WTC11 (cell line): ENCODE measurements at regions not wholly inside any gene's neighbourhood (a gene's known extent, or its start where the extent isn't known, plus 50 kb on each side); places are given as distances from the start of the nearest gene placed in this dataset.
A peak's percentile ranks its signal among the peaks of the same experiment; 100 is the strongest.

Experiments used
- ATAC-seq: fragments of 200-7000 bp; cut with Tn5 transposase; 2 replicates; pipeline ENCODE4 v1.10.0; 2021; ENCODE audit warnings: mild to moderate bottlenecking, moderate library complexity
- CTCF ChIA-PET: fragments of 300-600 bp; sonication (Branson Sonifier 250); formaldehyde crosslinking; loops from one replicate; lab custom pipeline; 2021; ENCODE audit warnings: antibody characterized with exemption; lab: Charles Lee
- POLR2A ChIA-PET: fragments of 350-600 bp; sonication (Branson Sonifier 250); formaldehyde crosslinking; loops from one replicate; lab custom pipeline; 2021; ENCODE audit warnings: antibody characterized with exemption; lab: Charles Lee
- DNase-seq: peaks from one replicate; pipeline ENCODE4 v3.0.0; 2021; ENCODE audit warnings: low spot score
- H3K27ac Mint-ChIP-seq: 2 replicates; pipeline ENCODE4 v1.8.0; 2021; ENCODE audit warnings: mixed read lengths
- H3K27me3 Mint-ChIP-seq: 2 replicates; pipeline ENCODE4 v1.8.0; 2021; ENCODE audit warnings: low read depth, mild to moderate bottlenecking, moderate library complexity, mixed read lengths
- H3K36me3 Mint-ChIP-seq: 2 replicates; pipeline ENCODE4 v1.8.0; 2021; ENCODE audit warnings: mixed read lengths
- H3K4me1 Mint-ChIP-seq: 2 replicates; pipeline ENCODE4 v1.8.0; 2022; ENCODE audit warnings: mixed read lengths
- H3K4me3 Mint-ChIP-seq: 2 replicates; pipeline ENCODE4 v1.8.0; 2021; ENCODE audit warnings: mild to moderate bottlenecking, moderate library complexity, mixed read lengths
- H3K9me3 Mint-ChIP-seq: 2 replicates; pipeline ENCODE4 v1.8.0; 2021; ENCODE audit warnings: mixed read lengths
- ATF1 ChIP-seq: sonication (generic); formaldehyde crosslinking; IDR thresholded peaks from 2 replicates; pipeline ENCODE4 v1.8.1; 2023; ENCODE audit warnings: mild to moderate bottlenecking, moderate library complexity, missing genetic modification reagents
- EMX1 ChIP-seq: fragments of 250-450 bp; sonication (Bioruptor Pico); IDR thresholded peaks from 2 replicates; pipeline ENCODE4 v1.8.0; 2021; ENCODE audit warnings: mild to moderate bottlenecking
- IRF2 ChIP-seq: sonication (generic); formaldehyde crosslinking; IDR thresholded peaks from 2 replicates; pipeline ENCODE4 v1.8.0; 2022; ENCODE audit warnings: low read depth, missing genetic modification reagents, borderline replicate concordance
- NR3C1 ChIP-seq: sonication (generic); formaldehyde crosslinking; conservative IDR thresholded peaks from 2 replicates; pipeline ENCODE4 v1.8.1; 2023; ENCODE audit warnings: low read depth, mild to moderate bottlenecking, missing genetic modification reagents
- RELA ChIP-seq: sonication (generic); formaldehyde crosslinking; IDR thresholded peaks from 2 replicates; pipeline ENCODE4 v1.8.1; 2022; ENCODE audit warnings: missing genetic modification reagents, mild to moderate bottlenecking, borderline replicate concordance
- SMAD3 ChIP-seq: sonication (generic); formaldehyde crosslinking; IDR thresholded peaks from 2 replicates; pipeline ENCODE4 v1.8.0; 2022; ENCODE audit warnings: missing genetic modification reagents, mild to moderate bottlenecking, borderline replicate concordance
- SP1 ChIP-seq: sonication (generic); formaldehyde crosslinking; conservative IDR thresholded peaks from 2 replicates; pipeline ENCODE4 v1.8.1; 2022; ENCODE audit warnings: missing genetic modification reagents
- USF2 ChIP-seq: sonication (generic); formaldehyde crosslinking; IDR thresholded peaks from 2 replicates; pipeline ENCODE4 v1.8.1; 2023; ENCODE audit warnings: mild to moderate bottlenecking, missing genetic modification reagents, moderate library complexity
- ZNF121 ChIP-seq: sonication (generic); formaldehyde crosslinking; IDR thresholded peaks from 2 replicates; pipeline ENCODE4 v1.8.0; 2023; ENCODE audit warnings: missing genetic modification reagents
- ZNF219 ChIP-seq: sonication (generic); formaldehyde crosslinking; IDR thresholded peaks from 2 replicates; pipeline ENCODE4 v1.8.0; 2023; ENCODE audit warnings: missing genetic modification reagents, mild to moderate bottlenecking, borderline replicate concordance
- ZNF425 ChIP-seq: fragments of 250-450 bp; sonication (Bioruptor Pico); conservative IDR thresholded peaks from 2 replicates; pipeline ENCODE4 v1.9.0; 2021; ENCODE audit warnings: mild to moderate bottlenecking
- ZNF532 ChIP-seq: fragments of 250-450 bp; sonication (Bioruptor Pico); IDR thresholded peaks from 2 replicates; pipeline ENCODE4 v1.9.0; 2021; ENCODE audit warnings: mild to moderate bottlenecking, borderline replicate concordance
- ZNF671 ChIP-seq: fragments of 250-450 bp; sonication (Bioruptor Pico); IDR thresholded peaks from 2 replicates; pipeline ENCODE4 v1.8.0; 2021; ENCODE audit warnings: mild to moderate bottlenecking

- TF ChIP-seq ZNF425 (no peak), ZNF219 (CRISPR knock-in tag) (no peak), RELA (CRISPR knock-in tag) (no peak), USF2 (CRISPR knock-in tag) (no peak), NR3C1 (CRISPR knock-in tag) (no peak), EMX1 (CRISPR knock-in tag) (no peak), SMAD3 (CRISPR knock-in tag) (no peak), ATF1 (CRISPR knock-in tag) (no peak)
- ATAC-seq (no peak), DNase-seq (no peak)
- CTCF ChIA-PET = no interaction called here
- Mint-ChIP-seq H3K4me3 (no peak overlapping the region), H3K27me3 (no peaks in the 10 kb centered on the region), H3K27ac (no peak overlapping the region), H3K4me1 (peaks cover 6% of the 10 kb centered on the region; the same call in 1 of the 2 replicates), H3K9me3 (no peaks in the 10 kb centered on the region), H3K36me3 (no peaks in the 10 kb centered on the region)
- POLR2A ChIA-PET = no interaction called here
Observed at GRCh38 chr9:88319936-88320747, 68.1 kb upstream of the SPIN1 start.

- POLR2A ChIA-PET = no interaction called here
- CTCF ChIA-PET = interaction anchor here (0.6 to 1.7 kb wide), 14 partner anchors 11 to 1005 kb away, joined by 3 to 11 read pairs (median 4); partner anchors contain the start of gene SECISBP2
- DNase-seq (peak; percentile 24), ATAC-seq (peak; percentile 77)
- TF ChIP-seq IRF2 (CRISPR knock-in tag) = no peak
- peak; percentile 38; the same call in 1 of the 2 replicates for TF ChIP-seq SP1 (CRISPR knock-in tag)
- Mint-ChIP-seq H3K9me3 (no peaks in the 10 kb centered on the region), H3K4me1 (peaks cover 53% of the 10 kb centered on the region), H3K4me3 (peak overlapping the region; percentile 54), H3K27me3 (no peaks in the 10 kb centered on the region), H3K27ac (peak overlapping the region; percentile 100), H3K36me3 (no peaks in the 10 kb centered on the region)
Observed at GRCh38 chr9:88313364-88314220, 74.7 kb upstream of the SPIN1 start.

GRCh38 chr9:88312517-88313103 lies 75.6 kb upstream of the SPIN1 start:
- Mint-ChIP-seq H3K27ac (peak overlapping the region; percentile 71), H3K4me1 (peaks cover 54% of the 10 kb centered on the region), H3K4me3 (no peak overlapping the region), H3K36me3 (no peaks in the 10 kb centered on the region), H3K27me3 (no peaks in the 10 kb centered on the region), H3K9me3 (no peaks in the 10 kb centered on the region)
- CTCF ChIA-PET = interaction anchor here (0.7 to 1.6 kb wide), 9 partner anchors 10 to 266 kb away, joined by 3 to 11 read pairs (median 3); no protein-coding TSS in a partner anchor
- no peak for ATAC-seq
- POLR2A ChIA-PET = no interaction called here
- TF ChIP-seq ZNF671 (CRISPR knock-in tag) (no peak), ZNF219 (CRISPR knock-in tag) (no peak), ZNF121 (CRISPR knock-in tag) (peak; percentile 91), ZNF532 (no peak)
- no peak for DNase-seq
